ENCODE measurements at regions not wholly inside any gene's neighbourhood (a gene's known extent, or its start where the extent isn't known, plus 50 kb on each side); places are given as distances from the start of the nearest gene placed in this dataset.

GRCh38 chr13:21232196-21232595 lies 55.7 kb downstream of the MRPL57 start:
- no peak for TF ChIP-seq CTCF (conservative IDR thresholded peaks at IDR 0.05 in 1 of 2, IDR thresholded peaks at IDR 0.05 in 1 of 2; ENCODE audit: extremely low read depth in 1 of 2, insufficient read depth in 1 of 2, low read depth in 1 of 2, low read length in 2 of 2)
- TF ChIP-seq EZH2 (IDR thresholded peaks at IDR 0.05; ENCODE audit: borderline replicate concordance, low read length): no peak

Measured in mammary epithelial cell (primary cell).